K562 (cell line): ENCODE measurements at regions not wholly inside any gene's neighbourhood (a gene's known extent, or its start where the extent isn't known, plus 50 kb on each side); places are given as distances from the start of the nearest gene placed in this dataset.

Source experiments
- ATAC-seq: fragments of 200-7000 bp; cut with Tn5 transposase; 3 replicates; pipeline ENCODE4 v1.9.1; 2020; ENCODE audit warnings: moderate library complexity
- BruUV-seq: library from RNA; stranded (reverse); fragments of 400-500 nt; replicated peaks from 2 replicates; lab custom pipeline; 2021; lab: Mats Ljungman, UMichigan
- CTCF ChIA-PET: fragments of 300-600 bp; formaldehyde crosslinking; extraction: SDS; loops from one replicate; lab custom pipeline; 2021; ENCODE audit warnings: low intra/inter-chr PET ratio; lab: Yijun Ruan, JAX
- POLR2A ChIA-PET: fragments of 300-600, 350-650 bp; sonication (Branson Sonifier 250); formaldehyde crosslinking; extraction: SDS; loops from one replicate; lab custom pipeline; 2021; ENCODE audit warnings: antibody characterized with exemption, inconsistent platforms; lab: Yijun Ruan, JAX
- DNase-seq, 4 experiments: peaks; one replicate each; pipeline versions ENCODE4 v3.0.0 to v3.0.0-alpha.2; 2011 to 2018; ENCODE audit warnings: low spot score in 3 of 4, mixed read lengths in 3 of 4; ENCODE audit errors: extremely low read depth in 1 of 4
- FAIRE-seq: peaks from 2 replicates; lab custom pipeline; 2011; peaks lifted over from hg19 to GRCh38; lab: Jason Lieb, UNC
- H2AFZ ChIP-seq: 2 replicates; pipeline ENCODE4 v1.6.0; 2011; ENCODE audit warnings: low read depth, low read length, control low read depth, inconsistent platforms
- H3K27ac ChIP-seq: fragments of 200-600 bp; 3 replicates; pipeline ENCODE4 v1.8.0; 2011; ENCODE audit warnings: low read depth, mild to moderate bottlenecking, control low read depth, inconsistent platforms, low read length, moderate library complexity, mixed read lengths; ENCODE audit errors: extremely low read depth
- H3K27me3 ChIP-seq, 2 experiments: fragments of 300-600 bp in 1 of 2; 2 replicates in 1 of 2; 3 replicates in 1 of 2; pipeline versions ENCODE4 v1.6.0 to v1.8.0; 2011; ENCODE audit warnings: inconsistent platforms in 2 of 2, low read length in 2 of 2, mild to moderate bottlenecking in 1 of 2, mixed read lengths in 1 of 2, moderate library complexity in 1 of 2; ENCODE audit not compliant: control insufficient read depth in 2 of 2, insufficient read depth in 2 of 2
- H3K36me3 ChIP-seq: fragments of 300-600 bp; 3 replicates; pipeline ENCODE4 v1.8.0; 2011; ENCODE audit warnings: mild to moderate bottlenecking, low read length, inconsistent platforms; ENCODE audit not compliant: control insufficient read depth, insufficient read depth
- H3K4me1 ChIP-seq, 2 experiments: fragments of 200-600 bp in 1 of 2; replicated peaks in 1 of 2; 2 replicates in 1 of 2; 3 replicates in 1 of 2; pipeline versions ENCODE4 v1.5.1 to v1.8.0; 2011; ENCODE audit warnings: inconsistent platforms in 2 of 2, low read length in 2 of 2, mild to moderate bottlenecking in 1 of 2, mixed read lengths in 1 of 2, moderate library complexity in 1 of 2; ENCODE audit not compliant: control insufficient read depth in 2 of 2, insufficient read depth in 2 of 2
- H3K4me2 ChIP-seq: 2 replicates; pipeline ENCODE4 v1.6.1; 2011; ENCODE audit warnings: low read length, control low read depth, inconsistent platforms, mixed read lengths; ENCODE audit not compliant: insufficient read depth
- H3K4me3 ChIP-seq: fragments of 200-600 bp; sonication (generic), shearing (Covaris generic); 2 replicates; pipeline ENCODE4 v1.5.1; 2016; ENCODE audit warnings: control low read depth, inconsistent platforms
- H3K79me2 ChIP-seq: fragments of 200-600 bp; 3 replicates; pipeline ENCODE4 v1.8.0; 2011; ENCODE audit warnings: low read length, inconsistent platforms; ENCODE audit not compliant: control insufficient read depth, insufficient read depth
- H3K9ac ChIP-seq, 2 experiments: 2 replicates each; pipeline versions ENCODE4 v1.6.0 to v1.6.1; 2011; ENCODE audit warnings: low read depth in 2 of 2, low read length in 2 of 2, control low read depth in 1 of 2, inconsistent platforms in 1 of 2, mild to moderate bottlenecking in 1 of 2, mixed read lengths in 1 of 2; ENCODE audit not compliant: insufficient read depth in 1 of 2
- H3K9me1 ChIP-seq: one replicate; pipeline ENCODE4 v1.6.0; 2011; ENCODE audit warnings: inconsistent platforms, mild to moderate bottlenecking, low read length, moderate library complexity; ENCODE audit not compliant: control insufficient read depth, insufficient read depth
- H3K9me3 ChIP-seq: replicated peaks from 2 replicates; pipeline ENCODE4 v1.5.1; 2011; ENCODE audit warnings: low read depth, low read length, inconsistent platforms; ENCODE audit not compliant: control insufficient read depth, insufficient read depth
- H4K20me1 ChIP-seq: replicated peaks from 2 replicates; pipeline ENCODE4 v1.6.1; 2011; ENCODE audit warnings: low read length, inconsistent platforms, mixed read lengths; ENCODE audit not compliant: control insufficient read depth, insufficient read depth
- BRCA1 ChIP-seq, 2 experiments: fragments of 450-650 bp in 1 of 2; sonication (generic) in 1 of 2; formaldehyde crosslinking in 1 of 2; IDR thresholded peaks; 2 replicates each; pipeline versions ENCODE4 v1.5.0 to v1.6.1; 2017 to 2020; ENCODE audit warnings: mild to moderate bottlenecking in 1 of 2, missing genetic modification reagents in 1 of 2
- CBX5 ChIP-seq: IDR thresholded peaks from 2 replicates; pipeline ENCODE4 v1.6.1; 2014; ENCODE audit warnings: low read depth, borderline replicate concordance
- CCAR2 ChIP-seq: fragments of 200-400 bp; formaldehyde crosslinking; IDR thresholded peaks from 2 replicates; pipeline ENCODE4 v1.6.1; 2017; ENCODE audit warnings: mild to moderate bottlenecking, low read depth, low read length
- FIP1L1 ChIP-seq: fragments of 200-400 bp; formaldehyde crosslinking; IDR thresholded peaks from 2 replicates; pipeline ENCODE4 v1.6.1; 2018; ENCODE audit warnings: mild to moderate bottlenecking, low read depth, low read length; ENCODE audit not compliant: poor library complexity, severe bottlenecking
- FOXA3 ChIP-seq, 2 experiments: fragments of 450-650 bp in 1 of 2; sonication (generic) in 1 of 2; formaldehyde crosslinking; IDR thresholded peaks in 1 of 2; conservative IDR thresholded peaks in 1 of 2; 2 replicates each; pipeline versions ENCODE4 v1.4.0 to v1.8.0; 2020 to 2022; ENCODE audit warnings: mild to moderate bottlenecking in 2 of 2, missing genetic modification reagents in 1 of 2
- HMG20B ChIP-seq: fragments of 250-450 bp; sonication (Bioruptor Pico); IDR thresholded peaks from 2 replicates; pipeline ENCODE4 v1.5.0; 2021; ENCODE audit warnings: mild to moderate bottlenecking
- NCOA6 ChIP-seq: fragments of 450-650 bp; IDR thresholded peaks from 2 replicates; pipeline ENCODE4 v1.6.1; 2017; ENCODE audit warnings: mild to moderate bottlenecking
- NFIX ChIP-seq: fragments of 250-450 bp; sonication (Bioruptor Pico); IDR thresholded peaks from 2 replicates; pipeline ENCODE4 v1.4.0; 2020; ENCODE audit warnings: low read depth, mild to moderate bottlenecking, moderate library complexity
- SP2 ChIP-seq: IDR thresholded peaks from 2 replicates; pipeline ENCODE4 v1.6.1; 2011; ENCODE audit warnings: mild to moderate bottlenecking, low read depth, low read length, moderate library complexity; ENCODE audit not compliant: poor library complexity, severe bottlenecking; ENCODE audit errors: extremely low read depth
- SUPT5H ChIP-seq: fragments of 450-650 bp; IDR thresholded peaks from 2 replicates; pipeline ENCODE4 v1.6.1; 2016
- U2AF2 ChIP-seq: fragments of 200-400 bp; formaldehyde crosslinking; optimal IDR thresholded peaks from 2 replicates; pipeline ENCODE3; 2017; ENCODE audit warnings: low read depth, mild to moderate bottlenecking, low read length
- ZFP30 ChIP-seq: fragments of 250-450 bp; sonication (Bioruptor Pico); IDR thresholded peaks from 2 replicates; pipeline ENCODE4 v1.8.0; 2022; ENCODE audit warnings: moderate library complexity, mild to moderate bottlenecking, inconsistent platforms, borderline replicate concordance
- ZNF263 ChIP-seq: sonication (generic); formaldehyde crosslinking; IDR thresholded peaks from 2 replicates; pipeline ENCODE4 v1.8.0; 2022; ENCODE audit warnings: mild to moderate bottlenecking, missing genetic modification reagents, borderline replicate concordance
- ZNF354B ChIP-seq: fragments of 250-450 bp; sonication (Bioruptor Pico); IDR thresholded peaks from 2 replicates; pipeline ENCODE4 v1.4.0; 2020
- ZNF431 ChIP-seq: sonication (generic); formaldehyde crosslinking; IDR thresholded peaks from 2 replicates; pipeline ENCODE4 v1.8.0; 2022; ENCODE audit warnings: mild to moderate bottlenecking, missing genetic modification reagents
- WGBS: fragments of 100-300 bp; shearing (Covaris generic); methylation state at CpG from one replicate; pipeline ENCODE4 v1.1.6; 2016; ENCODE audit warnings: low coverage, mixed read lengths; ENCODE audit not compliant: insufficient coverage; ENCODE audit errors: missing lambda C conversion rate; 5-methylcytosine and 5-hydroxymethylcytosine counted together
- in situ Hi-C: fragments of 300-500 bp; cut with MboI; formaldehyde crosslinking; loops from 4 replicates; pipeline ENCODE4 v1.15.0; 2018; ENCODE audit warnings: inconsistent platforms, mixed read lengths
- intact Hi-C: fragments of 100-400 bp; cut with micrococcal nuclease; formaldehyde crosslinking; loops from 2 replicates; pipeline ENCODE4 v1.14.2; 2022
- TF ChIP-seq, protein P1 (sequence below): fragments of 450-650 bp; IDR thresholded peaks from 2 replicates; pipeline ENCODE4 v1.6.1; 2016; ENCODE audit warnings: missing biosample characterization, missing genetic modification characterization
- TF ChIP-seq, protein P2 (sequence below): fragments of 150-350 bp; conservative IDR thresholded peaks from 2 replicates; pipeline ENCODE4 v1.6.1; 2014; ENCODE audit warnings: low read length

DNA sequence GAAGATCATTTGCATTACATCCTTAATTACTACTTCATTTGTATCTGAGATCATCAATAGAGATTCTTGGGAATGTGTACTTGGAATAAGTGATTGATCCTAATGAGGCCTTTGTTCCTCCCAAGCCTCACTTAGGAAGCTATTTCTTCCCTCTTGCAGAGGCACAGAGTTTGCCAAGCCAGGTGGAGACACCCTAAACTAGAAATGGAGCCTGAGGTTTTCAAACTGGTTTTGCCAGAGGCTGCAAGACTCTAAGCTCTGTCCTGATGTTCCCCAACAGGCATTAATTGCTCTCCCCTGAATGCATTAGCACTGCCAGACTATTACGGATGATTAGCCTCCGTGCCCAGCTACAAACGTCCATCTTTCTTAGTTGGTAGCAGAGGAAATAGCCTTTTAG, 125.2 kb upstream of the LGALSL start (continued):
- no peak for TF ChIP-seq BRCA1 (IDR thresholded peaks at IDR 0.05)
- no peak for TF ChIP-seq BRCA1 (CRISPR knock-in tag; IDR thresholded peaks at IDR 0.05)
- TF ChIP-seq CCAR2 = no peak
- TF ChIP-seq FIP1L1 = no peak
- no peak for TF ChIP-seq ZFP30 (CRISPR knock-in tag)
- TF ChIP-seq, all 486 proteins: peak for 0

DNA sequence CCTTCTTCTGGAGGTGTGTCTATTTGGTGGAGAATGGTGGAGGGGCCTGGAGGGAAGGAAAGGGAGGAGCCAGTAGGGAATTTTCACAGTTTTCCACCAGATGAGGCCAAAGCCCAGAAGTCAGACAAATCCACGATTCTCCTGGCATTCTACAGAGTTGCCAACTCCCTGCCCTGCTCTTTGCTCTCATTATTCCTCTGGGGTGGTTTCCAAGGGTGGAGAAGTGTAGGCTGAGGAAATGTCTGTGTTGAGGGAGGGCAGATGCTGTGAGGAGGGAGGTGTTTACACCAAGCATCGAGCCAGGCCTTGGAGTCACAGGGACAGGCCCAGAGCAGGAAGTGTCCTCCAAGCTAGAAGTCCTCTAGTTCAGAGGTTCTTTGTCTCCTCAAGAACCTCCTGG, 124.1 kb upstream of the LGALSL start:
- Histone ChIP-seq H3K27ac (no peak overlapping the region), H3K9ac (no peak overlapping the region), H3K9me1 (no peaks in the 10 kb centered on the region), H3K9me3 (no peaks in the 10 kb centered on the region), H3K36me3 (no peaks in the 10 kb centered on the region), H3K79me2 (no peaks in the 10 kb centered on the region), H3K27me3 (peaks cover 23 to 43% of the 10 kb centered on the region in 2 experiments), H3K4me3 (no peak overlapping the region), H3K4me1 (no peaks in the 10 kb centered on the region), H4K20me1 (no peaks in the 10 kb centered on the region; the same call in 1 of the 2 replicates), H3K4me2 (no peak overlapping the region), H2AFZ (no peak overlapping the region)
- ChIA-PET POLR2A (interaction anchor here (1.2 to 2.1 kb wide), 2 partner anchors 18 to 19 kb away, joined by 4 to 6 read pairs; no protein-coding TSS in a partner anchor), CTCF (interaction anchor here (1.2 to 2.5 kb wide), 2 partner anchors 158 kb away, joined by 3 to 23 read pairs; no protein-coding TSS in a partner anchor)
- DNase-seq (no peak), FAIRE-seq (no peak), ATAC-seq (no peak)
- TF ChIP-seq NFIX (CRISPR knock-in tag) (no peak), ZNF263 (CRISPR knock-in tag) (no peak), ZNF431 (no peak), ZNF354B (no peak), NCOA6 (no peak), CBX5 (no peak), SUPT5H (no peak), U2AF2 (no peak), SP2 (no peak), FOXA3 (CRISPR knock-in tag; conservative IDR thresholded peaks at IDR 0.05 in 1 of 2, IDR thresholded peaks at IDR 0.05 in 1 of 2) (no peak), HMG20B (CRISPR knock-in tag) (no peak)
- TF ChIP-seq, protein P1, sequence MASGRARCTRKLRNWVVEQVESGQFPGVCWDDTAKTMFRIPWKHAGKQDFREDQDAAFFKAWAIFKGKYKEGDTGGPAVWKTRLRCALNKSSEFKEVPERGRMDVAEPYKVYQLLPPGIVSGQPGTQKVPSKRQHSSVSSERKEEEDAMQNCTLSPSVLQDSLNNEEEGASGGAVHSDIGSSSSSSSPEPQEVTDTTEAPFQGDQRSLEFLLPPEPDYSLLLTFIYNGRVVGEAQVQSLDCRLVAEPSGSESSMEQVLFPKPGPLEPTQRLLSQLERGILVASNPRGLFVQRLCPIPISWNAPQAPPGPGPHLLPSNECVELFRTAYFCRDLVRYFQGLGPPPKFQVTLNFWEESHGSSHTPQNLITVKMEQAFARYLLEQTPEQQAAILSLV (tag) = no peak
- TF ChIP-seq, protein P2, sequence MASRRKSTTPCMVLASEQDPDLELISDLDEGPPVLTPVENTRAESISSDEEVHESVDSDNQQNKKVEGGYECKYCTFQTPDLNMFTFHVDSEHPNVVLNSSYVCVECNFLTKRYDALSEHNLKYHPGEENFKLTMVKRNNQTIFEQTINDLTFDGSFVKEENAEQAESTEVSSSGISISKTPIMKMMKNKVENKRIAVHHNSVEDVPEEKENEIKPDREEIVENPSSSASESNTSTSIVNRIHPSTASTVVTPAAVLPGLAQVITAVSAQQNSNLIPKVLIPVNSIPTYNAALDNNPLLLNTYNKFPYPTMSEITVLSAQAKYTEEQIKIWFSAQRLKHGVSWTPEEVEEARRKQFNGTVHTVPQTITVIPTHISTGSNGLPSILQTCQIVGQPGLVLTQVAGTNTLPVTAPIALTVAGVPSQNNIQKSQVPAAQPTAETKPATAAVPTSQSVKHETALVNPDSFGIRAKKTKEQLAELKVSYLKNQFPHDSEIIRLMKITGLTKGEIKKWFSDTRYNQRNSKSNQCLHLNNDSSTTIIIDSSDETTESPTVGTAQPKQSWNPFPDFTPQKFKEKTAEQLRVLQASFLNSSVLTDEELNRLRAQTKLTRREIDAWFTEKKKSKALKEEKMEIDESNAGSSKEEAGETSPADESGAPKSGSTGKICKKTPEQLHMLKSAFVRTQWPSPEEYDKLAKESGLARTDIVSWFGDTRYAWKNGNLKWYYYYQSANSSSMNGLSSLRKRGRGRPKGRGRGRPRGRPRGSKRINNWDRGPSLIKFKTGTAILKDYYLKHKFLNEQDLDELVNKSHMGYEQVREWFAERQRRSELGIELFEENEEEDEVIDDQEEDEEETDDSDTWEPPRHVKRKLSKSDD = no peak
- no TSS peak for BruUV-seq
- intact Hi-C loops = loop anchor here (2.0 to 5.0 kb wide), 3 partner anchors 257 to 537 kb away; no protein-coding TSS in a partner anchor
- WGBS = 0% methylated on average over 2 of the region's 2 CpGs
- in situ Hi-C loops = loop anchor here (5.0 to 10.0 kb wide), 4 partner anchors 157 to 545 kb away; no protein-coding TSS in a partner anchor
